CD4-positive, CD25-positive, alpha-beta regulatory T cell (primary cell): ENCODE measurements at regions not wholly inside any gene's neighbourhood (a gene's known extent, or its start where the extent isn't known, plus 50 kb on each side); places are given as distances from the start of the nearest gene placed in this dataset.

Source experiments
- ATAC-seq, 2 donors: fragments of 150-1000 bp; cut with Tn5 transposase; one replicate each; pipeline ENCODE4 v1.10.0; 2021; ENCODE audit warnings: low read depth in 2 of 2, moderate number of reproducible peaks in 2 of 2, moderate library complexity in 1 of 2
- DNase-seq, 3 donors: peaks; one replicate each; pipeline versions ENCODE4 v3.0.0 to v3.0.0-alpha.2; 2012 to 2022; ENCODE audit warnings: mixed read lengths in 1 of 3
- H3K27ac ChIP-seq: one replicate; pipeline ENCODE4 v1.7.0; 2013; ENCODE audit warnings: mild to moderate bottlenecking, low read length; ENCODE audit not compliant: insufficient read depth, poor library complexity, severe bottlenecking
- H3K27me3 ChIP-seq: one replicate; pipeline ENCODE4 v1.7.0; 2013; ENCODE audit warnings: low read length; ENCODE audit not compliant: control insufficient read depth, insufficient read depth
- H3K36me3 ChIP-seq: one replicate; pipeline ENCODE4 v1.7.0; 2013; ENCODE audit warnings: mild to moderate bottlenecking, low read length, moderate library complexity; ENCODE audit not compliant: control insufficient read depth, insufficient read depth
- H3K4me1 ChIP-seq: 2 replicates; pipeline ENCODE4 v1.7.0; 2013; ENCODE audit warnings: mild to moderate bottlenecking, low read length; ENCODE audit not compliant: insufficient read depth, control insufficient read depth, poor library complexity, severe bottlenecking
- H3K4me3 ChIP-seq: one replicate; pipeline ENCODE4 v1.7.0; 2013; ENCODE audit warnings: low read depth, mild to moderate bottlenecking, low read length, moderate library complexity
- H3K9me3 ChIP-seq, 2 experiments: 1 replicate in 1 of 2; 2 replicates in 1 of 2; pipeline ENCODE4 v1.7.0; 2013; ENCODE audit warnings: low read length in 2 of 2, mild to moderate bottlenecking in 1 of 2, moderate library complexity in 1 of 2; ENCODE audit not compliant: control insufficient read depth in 2 of 2
- H3K27ac Mint-ChIP-seq, 3 donors: one replicate each; pipeline ENCODE4 v1.8.0; 2020 to 2022; ENCODE audit warnings: mild to moderate bottlenecking in 3 of 3, mixed read lengths in 3 of 3, moderate library complexity in 2 of 3
- H3K27me3 Mint-ChIP-seq: one replicate; pipeline ENCODE4 v1.8.0; 2022; ENCODE audit warnings: mild to moderate bottlenecking, mixed read lengths
- H3K36me3 Mint-ChIP-seq: one replicate; pipeline ENCODE4 v1.8.0; 2020; ENCODE audit warnings: mixed read lengths
- H3K4me1 Mint-ChIP-seq, 4 donors: one replicate each; pipeline ENCODE4 v1.8.0; 2020 to 2022; ENCODE audit warnings: mixed read lengths in 4 of 4, mild to moderate bottlenecking in 1 of 4
- H3K4me3 Mint-ChIP-seq, 4 donors: one replicate each; pipeline ENCODE4 v1.8.0; 2020 to 2022; ENCODE audit warnings: mild to moderate bottlenecking in 4 of 4, mixed read lengths in 4 of 4, moderate library complexity in 3 of 4
- H3K9me3 Mint-ChIP-seq, 7 donors: one replicate each; pipeline ENCODE4 v1.8.0; 2020 to 2022; ENCODE audit warnings: mixed read lengths in 7 of 7, mild to moderate bottlenecking in 3 of 7, moderate library complexity in 2 of 7

DNA sequence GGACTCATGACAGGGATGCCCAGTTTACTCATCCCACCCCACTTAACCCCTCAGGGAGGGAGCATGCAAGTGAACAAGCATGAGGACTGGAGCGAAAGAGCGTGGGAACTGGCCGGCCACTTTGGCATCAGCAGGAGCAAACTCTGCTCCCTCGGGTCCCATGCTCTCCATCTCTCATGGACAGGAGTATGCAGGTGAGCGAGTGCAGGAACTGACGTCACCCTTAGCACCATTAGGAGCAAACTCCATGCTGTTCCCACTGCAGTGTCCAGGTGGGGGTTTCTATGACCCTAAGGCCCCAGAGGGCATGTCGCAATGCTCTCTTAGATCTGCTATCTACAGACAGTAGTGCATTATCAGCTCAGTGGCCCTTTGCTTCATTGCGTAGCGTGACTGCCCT, 821.8 kb upstream of the LRFN5 start:
- Histone ChIP-seq H3K27ac (no peak overlapping the region), H3K36me3 (no peaks in the 10 kb centered on the region), H3K27me3 (no peaks in the 10 kb centered on the region), H3K9me3 (no peaks in the 10 kb centered on the region), H3K4me1 (no peaks in the 10 kb centered on the region), H3K4me3 (no peak overlapping the region)
- Mint-ChIP-seq H3K4me1 (no peaks in the 10 kb centered on the region), H3K27me3 (no peaks in the 10 kb centered on the region), H3K4me3 (no peak overlapping the region), H3K9me3 (peaks cover 0 to 8% (median 3%) of the 10 kb centered on the region in 7 donors), H3K36me3 (no peaks in the 10 kb centered on the region), H3K27ac (no peak overlapping the region)
- DNase-seq: no peak
- ATAC-seq: no peak

DNA sequence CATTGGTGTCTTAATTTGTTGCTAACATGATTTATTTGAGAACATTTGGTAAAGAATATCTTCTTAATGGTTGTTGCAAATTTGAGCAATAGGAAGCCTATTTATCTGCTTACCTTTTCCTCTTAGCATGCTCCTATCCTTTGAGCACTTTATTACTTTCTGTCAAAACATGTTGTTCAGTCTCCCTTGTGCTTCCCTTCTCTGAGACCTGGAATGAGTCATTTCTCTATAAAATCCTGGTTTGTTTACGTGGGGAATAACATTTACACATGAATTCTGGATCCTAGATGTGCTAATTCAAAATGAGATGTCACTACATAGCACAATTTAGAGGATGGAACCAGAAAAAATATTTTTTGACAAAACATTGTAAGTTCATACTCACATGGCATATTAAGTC, 844.0 kb upstream of the LRFN5 start:
- no peak overlapping the region for H3K4me3 Mint-ChIP-seq
- Histone ChIP-seq H3K27me3 (no peaks in the 10 kb centered on the region), H3K4me3 (no peak overlapping the region), H3K9me3 (no peaks in the 10 kb centered on the region), H3K27ac (no peak overlapping the region), H3K4me1 (no peaks in the 10 kb centered on the region), H3K36me3 (no peaks in the 10 kb centered on the region)
- H3K9me3 Mint-ChIP-seq: peaks cover 0 to 9% (median 4%) of the 10 kb centered on the region in 7 donors
- DNase-seq (no peak), ATAC-seq (no peak)
- no peaks in the 10 kb centered on the region for H3K36me3 Mint-ChIP-seq
- no peaks in the 10 kb centered on the region for H3K27me3 Mint-ChIP-seq
- H3K27ac Mint-ChIP-seq: no peak overlapping the region
- no peaks in the 10 kb centered on the region for H3K4me1 Mint-ChIP-seq

DNA sequence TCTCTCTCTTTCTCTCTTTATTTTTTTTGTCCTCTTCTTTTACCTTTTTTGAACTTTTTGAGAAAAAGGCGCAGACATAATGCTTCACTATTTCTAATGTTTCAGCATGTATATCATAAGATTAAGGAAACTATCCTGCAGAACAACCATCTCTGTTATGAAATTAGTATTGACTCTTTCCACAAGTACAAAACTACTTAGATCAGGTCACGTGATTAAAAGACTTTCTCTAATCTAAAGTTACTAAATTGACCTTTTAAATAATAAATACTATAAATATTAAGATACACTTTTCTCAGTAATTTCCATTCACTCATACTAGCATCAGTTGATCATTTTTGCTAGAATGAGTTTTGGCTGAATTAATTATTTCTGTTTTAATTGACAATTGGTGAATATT, 844.5 kb upstream of the LRFN5 start:
- Mint-ChIP-seq H3K4me3 (no peak overlapping the region), H3K27ac (no peak overlapping the region), H3K36me3 (no peaks in the 10 kb centered on the region)

DNA sequence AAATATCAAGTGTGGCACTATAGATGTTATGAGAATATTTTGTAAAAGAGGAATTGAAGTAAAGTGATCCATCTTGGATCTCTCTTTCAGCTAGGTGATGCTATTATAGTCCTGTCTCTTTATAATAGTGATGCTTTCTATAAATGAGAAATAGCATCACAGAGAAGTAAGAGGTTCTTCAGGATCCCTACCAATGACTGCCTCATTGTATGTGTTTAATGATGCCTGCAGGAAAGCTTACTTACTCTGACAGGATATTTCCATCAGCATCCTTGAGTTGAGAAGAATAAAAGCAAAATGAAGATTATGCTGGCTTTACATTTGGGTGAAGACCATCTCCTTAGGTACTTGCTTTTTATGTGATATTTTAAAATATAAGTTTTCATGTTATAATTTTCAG, 846.0 kb upstream of the LRFN5 start:
- DNase-seq (no peak), ATAC-seq (no peak)
- Mint-ChIP-seq H3K27me3 (no peaks in the 10 kb centered on the region), H3K9me3 (peaks cover 1 to 20% (median 8%) of the 10 kb centered on the region in 7 donors), H3K36me3 (no peaks in the 10 kb centered on the region), H3K27ac (no peak overlapping the region), H3K4me1 (no peaks in the 10 kb centered on the region), H3K4me3 (no peak overlapping the region)
- Histone ChIP-seq H3K27ac (no peak overlapping the region), H3K9me3 (no peaks in the 10 kb centered on the region), H3K27me3 (no peaks in the 10 kb centered on the region), H3K4me3 (no peak overlapping the region), H3K36me3 (no peaks in the 10 kb centered on the region), H3K4me1 (no peaks in the 10 kb centered on the region)

More for the DNA sequence above, 844.5 kb upstream of the LRFN5 start:
- ATAC-seq: no peak
- no peak for DNase-seq
- Histone ChIP-seq H3K27me3 (no peaks in the 10 kb centered on the region), H3K4me1 (no peaks in the 10 kb centered on the region), H3K9me3 (no peaks in the 10 kb centered on the region), H3K4me3 (no peak overlapping the region), H3K36me3 (no peaks in the 10 kb centered on the region), H3K27ac (no peak overlapping the region)
- Mint-ChIP-seq H3K4me1 (no peaks in the 10 kb centered on the region), H3K27me3 (no peaks in the 10 kb centered on the region), H3K9me3 (peaks cover 0 to 12% (median 8%) of the 10 kb centered on the region in 7 donors)

DNA sequence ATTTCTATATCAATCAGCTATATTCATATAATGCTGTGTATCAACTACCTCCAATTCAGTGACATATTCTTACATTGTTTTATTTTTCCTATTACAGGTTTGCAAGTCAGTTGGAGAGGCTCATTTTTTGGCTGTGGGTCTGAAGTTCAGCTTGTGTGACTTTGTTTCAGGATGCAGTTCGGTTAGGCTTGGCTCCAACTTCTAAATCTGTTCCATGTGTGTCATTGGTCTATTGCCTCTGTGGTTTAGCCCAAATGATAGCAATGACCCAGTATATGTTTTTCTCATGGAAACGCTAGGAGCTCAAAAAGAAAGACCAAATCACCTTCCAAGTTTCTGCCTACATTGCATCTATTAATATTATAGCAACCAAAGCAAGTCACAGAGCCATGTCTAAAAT, 848.6 kb upstream of the LRFN5 start:
- no peaks in the 10 kb centered on the region for H3K4me1 ChIP-seq
- no peaks in the 10 kb centered on the region for H3K27me3 ChIP-seq
- Mint-ChIP-seq H3K4me3 (no peak overlapping the region), H3K36me3 (no peaks in the 10 kb centered on the region), H3K27me3 (no peaks in the 10 kb centered on the region), H3K9me3 (peaks cover 1 to 37% (median 8%) of the 10 kb centered on the region in 7 donors), H3K27ac (no peak overlapping the region), H3K4me1 (no peaks in the 10 kb centered on the region)
- H3K9me3 ChIP-seq: no peaks in the 10 kb centered on the region
- no peaks in the 10 kb centered on the region for H3K36me3 ChIP-seq
- no peak overlapping the region for H3K27ac ChIP-seq
- ATAC-seq: no peak
- H3K4me3 ChIP-seq: no peak overlapping the region
- no peak for DNase-seq

DNA sequence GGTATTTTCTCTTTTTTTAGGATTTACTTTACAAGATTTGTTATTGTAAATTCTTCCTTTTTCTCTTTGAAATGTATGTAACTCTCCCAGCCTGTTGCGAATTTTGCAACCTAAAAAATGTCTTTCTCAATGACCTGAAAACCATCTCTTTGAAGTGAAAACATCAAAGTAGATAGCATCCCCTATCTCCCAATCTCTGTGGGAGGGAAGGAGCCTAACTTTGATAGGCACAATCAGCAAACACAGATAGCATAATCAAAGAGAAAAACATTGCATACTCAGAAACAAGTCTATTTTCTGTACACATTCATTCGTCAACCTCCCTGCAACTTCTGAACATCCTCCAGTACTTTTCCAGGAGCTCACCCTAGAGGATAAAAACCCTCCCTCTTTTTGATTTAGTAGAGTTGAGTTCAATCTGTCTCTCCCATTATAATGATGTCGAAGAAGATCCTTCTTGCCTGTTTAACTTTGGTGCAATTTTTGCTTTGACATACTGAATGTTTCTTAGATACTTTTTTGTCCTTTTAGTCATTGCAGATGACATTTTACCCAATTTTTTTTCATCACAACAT, 849.2 kb upstream of the LRFN5 start:
- Histone ChIP-seq H3K4me3 (no peak overlapping the region), H3K27me3 (no peaks in the 10 kb centered on the region), H3K36me3 (no peaks in the 10 kb centered on the region), H3K4me1 (no peaks in the 10 kb centered on the region), H3K27ac (no peak overlapping the region), H3K9me3 (no peaks in the 10 kb centered on the region)
- Mint-ChIP-seq H3K27ac (no peak overlapping the region), H3K4me1 (no peaks in the 10 kb centered on the region), H3K9me3 (peaks cover 1 to 38% (median 8%) of the 10 kb centered on the region in 7 donors), H3K36me3 (no peaks in the 10 kb centered on the region), H3K4me3 (no peak overlapping the region), H3K27me3 (no peaks in the 10 kb centered on the region)
- no peak for DNase-seq
- ATAC-seq: no peak

DNA sequence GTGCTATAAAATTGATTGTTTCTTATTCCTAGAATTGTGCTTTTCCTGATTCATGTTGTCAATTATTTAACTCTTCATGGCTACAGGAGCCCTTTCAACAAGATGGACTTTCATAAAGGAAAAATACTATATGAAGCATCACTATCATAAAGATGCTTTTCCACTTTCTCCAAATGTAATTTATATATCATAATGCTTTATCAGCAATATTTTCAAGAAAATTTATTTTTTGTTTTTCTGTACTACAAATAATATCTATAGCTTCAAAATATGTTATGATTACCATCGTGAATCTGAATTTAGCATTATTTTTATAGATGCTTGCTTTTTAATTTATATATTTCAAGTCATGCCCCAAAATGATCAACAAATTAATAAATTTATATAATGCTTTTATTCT, 873.5 kb upstream of the LRFN5 start:
- no peaks in the 10 kb centered on the region for H3K4me1 ChIP-seq
- H3K9me3 ChIP-seq: peaks cover 1 to 23% of the 10 kb centered on the region in 2 experiments
- H3K36me3 ChIP-seq: no peaks in the 10 kb centered on the region
- Mint-ChIP-seq H3K36me3 (no peaks in the 10 kb centered on the region), H3K27me3 (no peaks in the 10 kb centered on the region), H3K4me1 (no peaks in the 10 kb centered on the region), H3K9me3 (peaks cover 0 to 9% (median 6%) of the 10 kb centered on the region in 7 donors), H3K27ac (no peak overlapping the region), H3K4me3 (no peak overlapping the region)
- DNase-seq: no peak
- no peak for ATAC-seq
- no peak overlapping the region for H3K27ac ChIP-seq
- no peak overlapping the region for H3K4me3 ChIP-seq
- H3K27me3 ChIP-seq: no peaks in the 10 kb centered on the region

DNA sequence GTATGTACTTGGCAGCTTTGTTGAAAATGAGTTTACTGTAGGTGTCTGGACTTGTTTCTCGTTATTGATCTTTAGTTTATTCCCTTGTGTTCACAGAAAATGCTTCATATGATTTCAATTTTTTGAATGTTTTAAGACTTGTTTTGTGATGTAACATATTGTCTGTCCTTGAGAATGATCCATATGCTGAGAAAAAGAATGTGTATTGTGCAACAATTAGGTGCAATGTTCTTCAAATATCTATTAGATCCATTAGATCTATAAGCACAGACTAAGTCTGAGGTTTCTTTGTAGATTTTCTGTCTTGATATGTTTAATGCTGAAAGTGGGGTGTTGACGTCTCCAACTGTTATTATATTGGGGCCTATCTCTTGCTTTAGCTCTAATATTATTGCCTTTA, 879.6 kb upstream of the LRFN5 start:
- Mint-ChIP-seq H3K4me3 (peak overlapping the region in 1 of 4 donors; percentile 61), H3K27ac (no peak overlapping the region), H3K9me3 (peaks cover 5 to 33% (median 13%) of the 10 kb centered on the region in 7 donors), H3K36me3 (no peaks in the 10 kb centered on the region), H3K27me3 (no peaks in the 10 kb centered on the region), H3K4me1 (no peaks in the 10 kb centered on the region)
- no peak for ATAC-seq
- no peaks in the 10 kb centered on the region for H3K4me1 ChIP-seq
- H3K9me3 ChIP-seq: peaks cover 6 to 22% of the 10 kb centered on the region in 2 experiments
- no peaks in the 10 kb centered on the region for H3K36me3 ChIP-seq
- H3K27me3 ChIP-seq: no peaks in the 10 kb centered on the region
- H3K4me3 ChIP-seq: no peak overlapping the region
- DNase-seq: no peak
- H3K27ac ChIP-seq: no peak overlapping the region
